DND-41 (cell line): ENCODE measurements at regions not wholly inside any gene's neighbourhood (a gene's known extent, or its start where the extent isn't known, plus 50 kb on each side); places are given as distances from the start of the nearest gene placed in this dataset.

Experiments
- CTCF ChIP-seq: IDR thresholded peaks from 2 replicates; pipeline ENCODE4 v1.5.1; 2012; ENCODE audit warnings: borderline replicate concordance, low read length, moderate library complexity, mild to moderate bottlenecking; ENCODE audit not compliant: poor library complexity, severe bottlenecking; ENCODE audit errors: extremely low read depth
- EZH2 ChIP-seq: IDR thresholded peaks from 3 replicates; pipeline ENCODE4 v1.6.1; 2012; ENCODE audit warnings: borderline replicate concordance, low read depth, mild to moderate bottlenecking, moderate library complexity, low read length, inconsistent platforms; ENCODE audit not compliant: severe bottlenecking

- no peak for TF ChIP-seq CTCF
- no peak for TF ChIP-seq EZH2
Measured at GRCh38 chr5:90022711-90023053, 386.9 kb downstream of the CETN3 start.
